K562 (cell line): ENCODE measurements at regions not wholly inside any gene's neighbourhood (a gene's known extent, or its start where the extent isn't known, plus 50 kb on each side); places are given as distances from the start of the nearest gene placed in this dataset.

Experiments used
- E2F4 ChIP-seq: sonication (generic); formaldehyde crosslinking; IDR thresholded peaks from 2 replicates; pipeline ENCODE4 v1.8.0; 2022; ENCODE audit warnings: mild to moderate bottlenecking, low read depth, missing genetic modification reagents
- GTF2B ChIP-seq: IDR thresholded peaks from 2 replicates; pipeline ENCODE4 v1.6.1; 2011; ENCODE audit not compliant: insufficient read length; ENCODE audit errors: extremely low read depth
- HMBOX1 ChIP-seq: sonication (generic); IDR thresholded peaks from 2 replicates; pipeline ENCODE4 v1.6.1; 2016
- NCOA4 ChIP-seq: fragments of 450-650 bp; IDR thresholded peaks from 2 replicates; pipeline ENCODE4 v1.6.1; 2018; ENCODE audit warnings: mild to moderate bottlenecking; ENCODE audit not compliant: partially characterized antibody
- PHB ChIP-seq: fragments of 250-450 bp; sonication (Bioruptor Pico); IDR thresholded peaks from 2 replicates; pipeline ENCODE4 v1.5.0; 2021
- RBM17 ChIP-seq: fragments of 200-400 bp; formaldehyde crosslinking; IDR thresholded peaks from 2 replicates; pipeline ENCODE4 v1.6.1; 2017; ENCODE audit warnings: low read depth, mild to moderate bottlenecking, low read length, borderline replicate concordance
- RBM22 ChIP-seq: fragments of 200-400 bp; formaldehyde crosslinking; IDR thresholded peaks from 2 replicates; pipeline ENCODE4 v1.6.1; 2018; ENCODE audit warnings: low read length, low read depth; ENCODE audit not compliant: poor library complexity, severe bottlenecking
- U2AF1 ChIP-seq: fragments of 200-400 bp; formaldehyde crosslinking; optimal IDR thresholded peaks from 2 replicates; pipeline ENCODE3; 2017; ENCODE audit warnings: mild to moderate bottlenecking, low read depth, low read length, moderate library complexity
- ZBTB2 ChIP-seq: fragments of 450-650 bp; IDR thresholded peaks from 2 replicates; pipeline ENCODE4 v1.6.1; 2016; ENCODE audit warnings: antibody characterized with exemption
- ZNF384 ChIP-seq: IDR thresholded peaks from 2 replicates; pipeline ENCODE4 v1.6.1; 2012; ENCODE audit warnings: low read depth, low read length, improper control_type of control experiment

- TF ChIP-seq ZNF384 (no peak), RBM22 (no peak), NCOA4 (no peak), ZBTB2 (no peak), HMBOX1 (no peak), GTF2B (no peak), RBM17 (no peak), U2AF1 (no peak), E2F4 (no peak), PHB (CRISPR knock-in tag) (no peak)
These were observed 155.2 kb downstream of the FBLN2 start (continued) for GRCh38 chr3:13704174-13704573.
